ENCODE measurements at regions not wholly inside any gene's neighbourhood (a gene's known extent, or its start where the extent isn't known, plus 50 kb on each side); places are given as distances from the start of the nearest gene placed in this dataset.

DNA sequence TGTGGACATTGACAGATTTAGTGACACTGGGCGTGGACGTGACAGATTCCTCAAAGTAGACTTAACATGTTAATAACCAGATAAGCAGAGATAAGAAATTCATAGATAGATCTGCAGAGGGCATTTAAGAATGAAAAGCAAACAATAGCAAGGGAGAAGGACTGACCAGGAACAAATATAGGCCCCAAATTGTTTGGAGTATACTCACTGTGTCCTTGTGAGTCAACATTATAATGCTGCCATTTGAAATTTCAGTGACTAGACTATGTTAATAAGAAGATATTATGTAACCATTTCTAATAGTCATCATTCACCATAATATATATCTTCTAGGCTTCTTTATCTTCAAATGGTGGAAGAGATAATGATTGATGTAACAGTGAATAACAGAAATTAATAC, 78.1 kb upstream of the SLC38A11 start:
- no peak for DNase-seq

DNA sequence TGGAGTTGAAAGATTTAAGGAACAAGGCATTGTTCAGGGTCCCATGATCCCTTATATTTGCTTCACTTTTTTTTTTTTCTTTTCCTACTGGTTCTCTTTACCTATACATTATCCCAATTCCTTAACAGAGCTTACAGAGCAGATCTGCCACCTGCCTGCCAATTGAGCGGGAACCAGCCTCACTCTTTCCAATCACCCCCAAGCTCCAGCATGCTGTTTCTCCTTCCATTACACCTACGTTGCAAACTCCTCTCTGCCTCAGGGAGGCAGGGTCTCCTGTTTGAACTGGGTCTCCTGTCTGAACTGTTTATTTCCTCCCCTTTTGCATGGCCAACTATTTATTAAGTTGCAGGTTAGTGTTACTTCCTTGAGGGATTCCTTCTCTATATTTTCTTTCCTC, 77.2 kb upstream of the SLC38A11 start:
- no peak for DNase-seq

DNA sequence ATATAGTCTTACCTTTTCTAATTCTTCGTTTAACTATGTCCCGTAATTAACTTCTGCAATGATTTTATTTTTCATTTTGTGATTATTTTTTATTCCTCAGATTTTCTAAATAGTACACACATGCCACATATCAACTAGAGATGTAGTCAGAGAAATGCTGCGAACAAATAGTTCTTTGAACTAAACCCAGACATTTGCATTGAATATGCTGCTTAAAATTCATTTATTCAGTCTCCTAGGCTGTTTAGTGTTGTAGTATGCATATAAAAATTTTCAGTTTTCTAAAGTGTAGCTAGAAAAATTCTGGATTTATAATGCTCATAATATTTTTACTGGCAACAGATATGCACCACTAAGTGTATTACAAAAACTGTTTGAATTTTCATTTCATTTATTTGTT, 68.9 kb upstream of the SLC38A11 start:
- no peak for DNase-seq

DNA sequence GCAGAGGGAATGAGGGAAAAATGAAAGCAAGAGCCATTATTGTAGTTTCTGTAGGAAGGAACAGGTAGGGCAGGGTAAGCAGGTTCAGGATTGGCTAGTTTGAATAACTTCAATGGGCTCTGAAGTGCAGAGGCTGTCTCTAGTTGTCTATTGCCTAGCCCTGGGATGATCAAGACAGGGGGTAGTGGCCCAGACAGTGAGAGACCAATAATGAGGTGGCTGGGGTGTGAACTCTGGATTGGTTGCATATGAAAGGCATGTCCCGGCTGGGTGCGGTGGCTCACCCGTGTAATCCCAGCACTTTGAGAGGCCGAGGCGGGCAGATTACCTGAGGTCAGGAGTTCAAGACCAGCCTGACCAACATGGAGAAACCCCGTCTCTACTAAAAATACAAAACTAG, 67.5 kb upstream of the SLC38A11 start:
- DNase-seq, result no peak

DNA sequence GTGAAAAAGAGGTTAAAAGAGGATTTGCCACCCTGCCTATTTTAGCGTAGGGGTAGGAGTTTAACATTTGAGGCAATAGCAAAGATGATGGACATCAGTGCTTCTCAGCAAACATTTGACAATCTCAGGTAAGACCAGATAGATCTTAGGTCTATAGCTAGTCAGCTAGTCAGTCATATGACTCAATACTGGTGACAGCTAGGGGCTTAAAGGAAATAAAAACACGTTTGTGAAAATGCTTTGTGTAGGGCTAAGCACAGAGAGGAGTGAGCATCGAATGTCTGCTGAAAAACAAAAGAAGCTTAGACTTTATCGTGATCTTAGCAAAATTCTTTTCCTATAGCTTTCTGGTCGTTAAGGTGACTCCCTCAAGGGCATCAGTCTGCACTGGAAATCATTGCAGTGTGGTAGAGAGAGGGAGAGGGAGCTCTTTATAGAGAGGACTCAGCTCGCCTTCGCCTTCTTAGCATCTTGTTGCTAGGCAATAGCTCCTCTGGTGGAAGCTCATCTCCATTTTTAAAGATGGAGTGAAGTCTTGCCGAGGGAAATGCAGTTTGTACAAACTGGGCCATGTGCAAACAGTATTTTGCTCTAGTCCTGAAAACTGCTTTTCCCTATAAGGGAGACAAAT, 62.8 kb upstream of the SLC38A11 start:
- DNase-seq, result peak; percentile 10

DNA sequence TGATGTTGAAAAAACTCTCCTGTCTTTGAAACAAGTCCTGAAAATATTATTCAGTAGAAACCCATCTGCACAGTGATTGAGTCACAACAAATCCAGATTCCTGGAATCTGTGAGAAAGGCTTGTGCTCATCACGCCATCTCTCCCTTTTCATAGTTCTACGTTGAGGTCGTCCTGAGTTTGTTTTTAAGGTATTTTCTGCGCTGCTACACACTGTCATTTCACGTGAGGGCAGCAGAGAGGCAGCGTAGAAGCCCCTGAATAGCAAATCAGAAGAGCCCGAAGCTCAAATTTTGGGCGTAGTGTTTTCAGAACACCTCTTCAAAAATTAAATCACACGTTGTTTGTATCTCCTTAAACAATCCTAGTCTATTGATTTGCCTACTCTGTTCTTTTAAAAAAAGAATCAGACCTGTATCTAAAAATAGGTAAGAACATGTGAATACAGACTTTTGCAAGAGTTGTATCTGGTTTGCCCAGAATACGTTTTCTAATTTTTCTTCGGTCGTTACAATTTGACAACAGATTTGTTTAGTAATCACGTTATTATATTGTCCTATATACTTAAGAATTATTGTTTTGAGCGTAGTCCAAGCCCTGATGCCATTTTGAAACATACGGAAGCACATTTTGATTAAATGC, 61.6 kb upstream of the SLC38A11 start:
- DNase-seq, result peak; percentile 75

DNA sequence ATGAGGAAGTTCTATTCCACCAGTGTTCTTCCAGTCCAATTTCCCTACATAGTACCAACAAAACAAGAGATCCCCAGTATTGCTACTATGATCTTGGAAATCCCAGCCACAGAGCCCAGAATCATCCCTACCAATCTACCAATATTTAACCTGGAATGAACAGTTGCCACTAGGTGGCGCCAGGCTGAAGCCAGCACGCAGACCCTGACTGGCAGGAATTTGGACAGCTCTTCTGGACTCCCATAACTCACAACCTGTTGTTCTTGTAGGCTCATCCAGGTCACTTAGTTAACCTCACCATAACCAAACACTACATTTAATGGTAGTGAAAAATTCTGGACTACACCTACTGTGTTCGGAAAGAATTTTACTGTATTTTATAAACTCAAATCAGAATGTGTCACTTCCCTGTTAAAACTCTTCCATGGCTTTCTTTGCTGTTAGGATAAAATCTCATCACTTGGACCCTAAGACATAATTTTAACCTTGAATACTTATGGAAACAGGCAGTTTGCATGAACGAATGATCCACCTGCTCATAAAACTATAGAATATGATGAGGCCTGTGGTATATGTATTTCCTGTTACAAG, 59.8 kb upstream of the SLC38A11 start:
- peak; percentile 51 for DNase-seq

DNA sequence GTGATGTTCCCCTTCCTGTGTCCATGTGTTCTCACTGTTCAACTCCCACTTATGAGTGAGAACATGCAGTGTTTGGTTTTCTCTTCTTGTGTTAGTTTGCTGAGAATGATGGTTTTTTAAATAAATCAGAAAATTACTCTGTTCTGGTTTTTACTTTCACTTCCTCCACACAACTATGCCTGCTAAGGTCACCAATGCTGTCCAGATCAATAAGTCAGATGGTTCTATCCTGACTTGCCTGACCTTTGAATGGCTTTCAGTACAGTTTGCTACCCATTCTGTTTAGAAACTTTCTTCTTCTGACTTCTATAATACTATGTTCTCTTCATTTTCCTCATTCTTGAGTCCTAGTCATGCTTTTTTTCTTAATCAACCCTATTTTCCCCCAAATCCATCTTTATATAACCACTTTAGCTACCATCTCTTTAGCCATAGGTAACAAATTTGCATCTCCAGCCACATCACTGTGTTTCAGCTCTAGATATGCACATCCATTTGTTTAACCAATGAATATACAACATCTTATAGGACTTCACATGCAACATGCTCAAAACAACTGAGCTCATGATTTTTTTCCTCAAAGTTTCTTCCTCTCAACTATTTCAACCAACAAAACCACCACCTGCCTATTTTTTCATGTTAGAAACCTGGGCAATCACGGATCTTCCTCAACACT, 58.8 kb upstream of the SLC38A11 start:
- no peak for DNase-seq

DNA sequence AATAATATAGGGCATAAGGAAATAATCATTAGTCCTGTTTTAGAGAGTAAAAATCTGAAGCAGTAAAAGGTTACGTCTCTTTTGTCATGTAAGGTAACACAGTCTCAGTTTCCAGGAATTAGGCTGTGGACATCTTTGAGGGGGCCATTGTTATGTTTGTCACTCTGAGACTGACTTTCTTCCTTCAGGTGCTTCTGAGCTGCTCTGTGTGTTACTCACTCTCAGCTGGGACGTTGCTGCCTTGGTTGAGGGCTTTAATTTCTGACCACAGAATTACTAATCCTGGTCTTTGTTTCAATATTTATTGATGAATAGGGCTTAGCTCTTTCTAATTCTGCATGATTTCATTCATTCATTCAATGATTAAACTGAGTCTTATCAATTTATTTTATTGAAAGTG, 55.9 kb upstream of the SLC38A11 start:
- no peak for DNase-seq

DNA sequence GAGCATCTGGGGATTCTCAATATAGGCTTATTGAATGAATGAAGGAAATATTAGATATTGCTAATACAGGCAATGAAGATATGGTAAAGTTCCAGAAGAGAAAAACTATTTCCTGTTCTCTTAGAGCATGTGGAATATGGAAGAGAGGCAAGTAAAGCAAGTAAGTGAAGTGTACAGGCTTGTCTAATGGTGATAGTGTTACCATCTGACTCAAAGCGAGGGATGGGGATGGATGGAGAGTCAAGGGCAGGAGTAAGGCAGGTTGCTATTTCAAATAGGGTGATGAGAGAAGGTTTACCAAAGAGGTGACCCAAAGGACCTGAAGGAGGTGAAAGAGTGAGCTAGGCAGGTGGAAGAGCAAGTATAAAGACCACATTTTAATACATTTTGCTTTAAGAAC, 55.2 kb upstream of the SLC38A11 start:
- no peak for DNase-seq

DNA sequence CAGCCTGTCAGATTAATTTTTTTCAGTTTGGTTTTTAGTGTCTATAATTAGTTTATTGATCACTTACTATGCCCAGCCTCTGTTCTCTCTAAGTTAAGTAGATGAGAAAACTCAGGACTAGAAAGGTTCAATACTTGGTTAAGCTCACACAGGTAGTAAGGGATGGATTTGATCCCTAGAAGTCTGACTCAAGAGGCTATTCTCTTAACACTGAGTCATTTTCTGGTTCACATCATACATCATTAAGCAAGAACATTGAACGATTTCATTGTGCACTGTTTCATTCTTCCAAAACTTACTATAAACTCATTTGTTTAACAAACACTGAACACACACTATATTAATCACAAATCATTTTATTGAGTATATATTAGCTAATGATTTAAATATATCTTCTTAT, 54.1 kb upstream of the SLC38A11 start:
- DNase-seq, result no peak

DNA sequence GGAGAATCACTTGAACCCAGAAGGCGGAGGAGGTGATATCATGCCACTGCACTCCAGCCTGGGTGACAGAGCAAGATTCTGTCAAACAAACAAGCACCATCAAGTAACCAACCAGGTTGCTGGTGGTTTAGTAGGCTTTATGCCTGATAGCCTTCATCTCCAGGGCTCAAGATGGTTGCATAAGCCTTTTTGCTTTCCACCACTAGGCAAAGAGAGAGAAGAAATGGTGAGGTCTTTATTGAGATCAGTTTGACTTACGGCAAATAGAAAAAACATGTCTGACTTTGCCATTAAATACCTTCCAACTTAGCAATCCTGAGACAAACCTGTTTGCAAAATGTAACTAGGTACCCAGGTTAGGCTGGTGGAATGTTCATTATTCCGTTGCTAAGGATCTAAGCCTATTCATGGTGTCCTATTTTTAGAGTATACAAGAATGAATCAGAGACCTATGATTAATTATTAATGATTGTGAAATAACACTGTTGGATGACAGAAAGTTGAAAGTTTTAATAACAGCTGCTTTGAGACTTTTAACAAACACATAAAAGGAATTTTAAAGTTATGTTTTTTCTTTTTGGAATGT, 53.5 kb upstream of the SLC38A11 start:
- DNase-seq, result no peak

DNA sequence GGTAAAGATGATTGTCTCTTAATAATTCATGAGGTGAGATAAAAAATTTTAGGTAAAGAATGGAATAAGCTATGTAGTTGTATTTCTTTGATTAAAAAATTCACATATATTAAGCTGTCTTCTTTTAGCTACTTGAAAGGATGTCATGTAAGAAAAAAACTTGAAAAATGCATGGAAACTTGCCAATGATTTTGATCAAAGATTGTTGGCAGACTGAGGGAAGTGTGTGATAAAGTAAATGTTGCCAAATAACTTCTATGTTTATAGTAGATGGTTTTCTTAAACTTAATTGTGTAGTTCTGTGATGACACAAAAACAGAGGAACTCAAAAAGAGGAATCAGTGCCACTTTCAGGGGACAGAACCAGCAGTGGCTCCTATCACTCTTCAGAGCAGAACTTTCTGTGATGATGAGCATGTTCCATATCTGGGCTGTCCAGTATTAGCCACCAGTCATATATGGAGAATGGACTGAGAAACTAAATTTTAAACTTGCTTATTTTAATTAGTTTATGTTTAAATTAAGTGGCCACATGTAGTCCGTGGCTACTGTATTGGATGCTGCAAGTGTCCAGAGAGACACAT, 51.9 kb upstream of the SLC38A11 start:
- DNase-seq, result no peak
